ENCODE measurements at regions not wholly inside any gene's neighbourhood (a gene's known extent, or its start where the extent isn't known, plus 50 kb on each side); places are given as distances from the start of the nearest gene placed in this dataset.

DNA sequence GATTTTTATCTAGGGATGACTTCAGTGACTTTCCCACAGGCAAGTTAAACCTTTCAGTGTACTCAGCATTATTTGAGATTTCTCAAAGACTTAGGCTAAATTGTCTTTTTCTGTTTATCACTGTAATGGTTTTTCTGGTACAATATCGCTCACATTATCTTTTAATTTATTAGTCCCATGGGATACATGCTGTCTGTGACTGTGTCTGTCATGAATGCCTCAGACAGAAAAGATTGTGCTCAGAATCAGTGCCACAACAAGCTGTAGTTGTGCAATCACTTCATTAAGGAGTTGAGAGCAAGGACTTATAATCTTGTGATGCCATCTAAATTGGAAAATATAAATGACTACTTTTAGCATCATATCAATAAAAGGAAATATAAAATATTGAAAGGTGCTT, 2374.2 kb upstream of the RAG2 start:
- Histone ChIP-seq H3K4me1 (ENCODE audit: insufficient read depth, low read length) (no peaks in the 10 kb centered on the region), H2AFZ (ENCODE audit: low read length) (no peak overlapping the region), H3K9me3 (ENCODE audit: low read depth, low read length) (peaks cover 3% of the 10 kb centered on the region), H3K4me3 (ENCODE audit: insufficient read depth, low read length) (no peak overlapping the region), H3K27me3 (ENCODE audit: insufficient read depth, low read length) (no peaks in the 10 kb centered on the region), H3K27ac (ENCODE audit: low read depth, low read length) (no peak overlapping the region), H3K79me2 (ENCODE audit: insufficient read depth, low read length) (no peaks in the 10 kb centered on the region), H3K4me2 (ENCODE audit: insufficient read depth, low read length) (no peak overlapping the region), H4K20me1 (ENCODE audit: insufficient read depth, low read length) (no peaks in the 10 kb centered on the region), H3K36me3 (ENCODE audit: insufficient read depth, low read length) (no peaks in the 10 kb centered on the region)
- DNase-seq (ENCODE audit: insufficient read length, low spot score, missing footprints): no peak
- TF ChIP-seq, protein P1, sequence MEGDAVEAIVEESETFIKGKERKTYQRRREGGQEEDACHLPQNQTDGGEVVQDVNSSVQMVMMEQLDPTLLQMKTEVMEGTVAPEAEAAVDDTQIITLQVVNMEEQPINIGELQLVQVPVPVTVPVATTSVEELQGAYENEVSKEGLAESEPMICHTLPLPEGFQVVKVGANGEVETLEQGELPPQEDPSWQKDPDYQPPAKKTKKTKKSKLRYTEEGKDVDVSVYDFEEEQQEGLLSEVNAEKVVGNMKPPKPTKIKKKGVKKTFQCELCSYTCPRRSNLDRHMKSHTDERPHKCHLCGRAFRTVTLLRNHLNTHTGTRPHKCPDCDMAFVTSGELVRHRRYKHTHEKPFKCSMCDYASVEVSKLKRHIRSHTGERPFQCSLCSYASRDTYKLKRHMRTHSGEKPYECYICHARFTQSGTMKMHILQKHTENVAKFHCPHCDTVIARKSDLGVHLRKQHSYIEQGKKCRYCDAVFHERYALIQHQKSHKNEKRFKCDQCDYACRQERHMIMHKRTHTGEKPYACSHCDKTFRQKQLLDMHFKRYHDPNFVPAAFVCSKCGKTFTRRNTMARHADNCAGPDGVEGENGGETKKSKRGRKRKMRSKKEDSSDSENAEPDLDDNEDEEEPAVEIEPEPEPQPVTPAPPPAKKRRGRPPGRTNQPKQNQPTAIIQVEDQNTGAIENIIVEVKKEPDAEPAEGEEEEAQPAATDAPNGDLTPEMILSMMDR (IDR thresholded peaks at IDR 0.05; ENCODE audit: extremely low read depth, low read depth, low read length): no peak

DNA sequence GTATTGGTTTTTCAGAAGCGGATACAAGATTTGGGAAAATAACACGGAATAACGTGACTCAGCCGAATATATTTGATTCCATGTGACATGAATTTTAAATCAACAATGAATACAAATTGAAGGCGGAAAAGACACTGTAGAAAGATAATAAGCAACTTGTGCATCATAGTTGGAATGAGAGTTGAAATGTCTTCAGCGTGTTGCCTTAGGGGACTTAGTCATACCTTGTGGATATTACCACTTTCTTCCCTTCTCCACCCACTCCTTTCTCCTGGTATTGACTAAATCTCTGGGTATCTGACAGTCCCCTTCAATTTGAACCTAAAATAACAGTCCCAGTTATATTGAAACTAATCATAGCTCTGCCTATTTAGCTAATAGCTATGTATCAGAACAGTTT, 2373.1 kb upstream of the RAG2 start:
- no peak overlapping the region for H2AFZ ChIP-seq (ENCODE audit: low read length)
- H3K4me2 ChIP-seq (ENCODE audit: insufficient read depth, low read length): no peak overlapping the region
- no peak overlapping the region for H3K4me3 ChIP-seq (ENCODE audit: insufficient read depth, low read length)
- H3K79me2 ChIP-seq (ENCODE audit: insufficient read depth, low read length): no peaks in the 10 kb centered on the region
- no peak for DNase-seq (ENCODE audit: insufficient read length, low spot score, missing footprints)
- H3K9me3 ChIP-seq (ENCODE audit: low read depth, low read length): peaks cover 3% of the 10 kb centered on the region
- H3K36me3 ChIP-seq (ENCODE audit: insufficient read depth, low read length): no peaks in the 10 kb centered on the region
- no peaks in the 10 kb centered on the region for H3K4me1 ChIP-seq (ENCODE audit: insufficient read depth, low read length)
- H3K27ac ChIP-seq (ENCODE audit: low read depth, low read length): no peak overlapping the region
- TF ChIP-seq, protein P1 (IDR thresholded peaks at IDR 0.05; ENCODE audit: extremely low read depth, low read depth, low read length): no peak
- H3K27me3 ChIP-seq (ENCODE audit: insufficient read depth, low read length): no peaks in the 10 kb centered on the region
- no peaks in the 10 kb centered on the region for H4K20me1 ChIP-seq (ENCODE audit: insufficient read depth, low read length)

DNA sequence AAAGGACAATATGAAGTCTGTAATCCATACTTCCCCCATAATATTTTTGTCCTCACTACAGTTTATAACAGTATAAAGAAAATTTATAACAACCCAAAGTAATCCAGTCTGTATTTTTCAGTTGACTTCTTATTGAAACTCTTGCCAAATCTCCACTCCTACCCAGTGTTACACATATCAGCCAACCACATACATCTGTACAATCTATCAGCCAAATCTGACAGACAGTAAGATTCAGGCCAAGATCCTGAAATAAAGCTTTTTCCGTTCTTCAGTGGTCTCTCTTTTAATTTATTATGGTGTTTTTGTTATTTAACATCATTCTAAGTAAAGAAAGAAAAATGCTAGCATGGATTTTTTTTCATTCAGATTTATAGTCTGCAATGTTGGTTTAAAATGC, 2370.9 kb upstream of the RAG2 start:
- Histone ChIP-seq H3K4me2 (ENCODE audit: insufficient read depth, low read length) (no peak overlapping the region), H3K9me3 (ENCODE audit: low read depth, low read length) (peaks cover 3% of the 10 kb centered on the region), H3K79me2 (ENCODE audit: insufficient read depth, low read length) (no peaks in the 10 kb centered on the region), H3K4me3 (ENCODE audit: insufficient read depth, low read length) (no peak overlapping the region), H2AFZ (ENCODE audit: low read length) (no peak overlapping the region), H3K27ac (ENCODE audit: low read depth, low read length) (no peak overlapping the region), H3K4me1 (ENCODE audit: insufficient read depth, low read length) (no peaks in the 10 kb centered on the region), H4K20me1 (ENCODE audit: insufficient read depth, low read length) (no peaks in the 10 kb centered on the region), H3K27me3 (ENCODE audit: insufficient read depth, low read length) (no peaks in the 10 kb centered on the region), H3K36me3 (ENCODE audit: insufficient read depth, low read length) (no peaks in the 10 kb centered on the region)
- TF ChIP-seq, protein P1 (IDR thresholded peaks at IDR 0.05; ENCODE audit: extremely low read depth, low read depth, low read length): no peak
- no peak for DNase-seq (ENCODE audit: insufficient read length, low spot score, missing footprints)

DNA sequence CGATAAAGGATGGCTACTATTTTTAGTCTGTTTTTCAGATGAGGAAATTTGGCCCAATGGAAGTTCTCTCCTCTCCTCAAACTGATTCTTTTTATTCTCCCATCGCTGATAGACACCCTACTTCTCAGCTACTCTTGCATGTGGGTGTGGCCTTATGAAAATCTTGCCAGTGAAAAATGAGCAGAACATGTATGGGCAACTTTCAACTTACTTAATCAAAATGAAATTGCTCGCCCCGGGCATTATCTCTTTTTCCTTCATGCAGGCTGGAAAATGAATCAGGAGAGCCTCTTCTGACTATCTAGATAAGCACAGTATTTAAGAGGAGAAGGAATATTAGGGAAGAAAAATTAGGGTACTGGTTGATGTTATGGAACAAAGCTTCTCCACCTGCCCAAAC, 2354.7 kb upstream of the RAG2 start:
- no peaks in the 10 kb centered on the region for H3K36me3 ChIP-seq (ENCODE audit: insufficient read depth, low read length)
- H2AFZ ChIP-seq (ENCODE audit: low read length): no peak overlapping the region
- no peaks in the 10 kb centered on the region for H3K9me3 ChIP-seq (ENCODE audit: low read depth, low read length)
- H3K4me2 ChIP-seq (ENCODE audit: insufficient read depth, low read length): no peak overlapping the region
- no peak for DNase-seq (ENCODE audit: insufficient read length, low spot score, missing footprints)
- TF ChIP-seq, protein P1 (IDR thresholded peaks at IDR 0.05; ENCODE audit: extremely low read depth, low read depth, low read length): no peak
- no peaks in the 10 kb centered on the region for H4K20me1 ChIP-seq (ENCODE audit: insufficient read depth, low read length)
- no peak overlapping the region for H3K27ac ChIP-seq (ENCODE audit: low read depth, low read length)
- no peaks in the 10 kb centered on the region for H3K27me3 ChIP-seq (ENCODE audit: insufficient read depth, low read length)
- H3K4me1 ChIP-seq (ENCODE audit: insufficient read depth, low read length): no peaks in the 10 kb centered on the region
- H3K4me3 ChIP-seq (ENCODE audit: insufficient read depth, low read length): no peak overlapping the region
- H3K79me2 ChIP-seq (ENCODE audit: insufficient read depth, low read length): no peaks in the 10 kb centered on the region

Data from osteoblast (primary cell).